Heart left ventricle (tissue), 13 donors: ENCODE measurements at regions not wholly inside any gene's neighbourhood (a gene's known extent, or its start where the extent isn't known, plus 50 kb on each side); places are given as distances from the start of the nearest gene placed in this dataset.

ENCODE experiments used
- CTCF ChIP-seq, 12 donors: fragments of 200-600 bp; sonication (generic) in 4 of 12; IDR thresholded peaks; one replicate each; pipeline versions ENCODE4 v1.5.0 to v1.8.0; 2018 to 2022; ENCODE audit warnings: antibody characterized with exemption in 12 of 12, mild to moderate bottlenecking in 5 of 12
- POLR2A ChIP-seq, 2 donors: fragments of 450-650 bp; IDR thresholded peaks; one replicate each; pipeline ENCODE4 v1.6.1; 2017; ENCODE audit warnings: antibody characterized with exemption in 2 of 2, mild to moderate bottlenecking in 2 of 2, moderate library complexity in 2 of 2
- donor health status: ischemic (EF 13 %, LVEDD 7.1; RV severe dilation, severe dysfunction).
- donor health status: DM: no; HTN: yes; CAD: no.
- donor health status: DM: no; HTN: no; CAD: no.
- donor health status: ischemic (EF 25% LVEDD 6.9; RV normal size, moderate dysfunction).
- donor health status: ischemic (EF 25% LVEDD 5.7; RV mildly dilated, moderate dysfunction).
- donor health status: ischemic (EF 35%, LVEDD 5.7; RV mildly dilated, moderate dysfunction).
- donor health status: nonischemic (EF 11% LVEDD 7.7; RV severe dilation, severe dysfunction).
- donor health status: DM: yes; HTN: yes; CAD: no.
- donor health status: PGD.
- donor health status: ischemic (EF 29% LVEDD 5.4; RV normal size, mild dysfunction).
- donor health status: nonischemic (EF 23%, LVEDD 6.1; RV moderate dilation, normal function).

- no peak for TF ChIP-seq CTCF (IDR thresholded peaks at IDR 0.05)
- no peak for TF ChIP-seq POLR2A (IDR thresholded peaks at IDR 0.05)
Measured at GRCh38 chr4:32631831-32632230, 1911.7 kb downstream of the PCDH7 start.
